SK-N-SH (cell line): ENCODE measurements at regions not wholly inside any gene's neighbourhood (a gene's known extent, or its start where the extent isn't known, plus 50 kb on each side); places are given as distances from the start of the nearest gene placed in this dataset.

ENCODE experiments used
- CTCF ChIA-PET: fragments of 300-600, 350-600 bp; formaldehyde crosslinking; extraction: SDS; loops from one replicate; lab custom pipeline; 2021; lab: Yijun Ruan, JAX
- POLR2A ChIA-PET: fragments of 350-600 bp; sonication (Branson Sonifier 250); formaldehyde crosslinking; extraction: SDS; loops from one replicate; lab custom pipeline; 2020; ENCODE audit warnings: antibody characterized with exemption, inconsistent platforms; lab: Yijun Ruan, JAX
- DNase-seq: peaks from one replicate; pipeline ENCODE4 v3.0.0; 2012
- H2AFZ ChIP-seq: fragments of 200-600 bp; sonication (generic); 2 replicates; pipeline ENCODE4 v1.8.1; 2016; ENCODE audit warnings: antibody characterized with exemption, mild to moderate bottlenecking, low read depth
- H3F3A ChIP-seq: fragments of 200-600 bp; sonication (generic); replicated peaks from 2 replicates; pipeline ENCODE3; 2016; ENCODE audit warnings: antibody characterized with exemption, mild to moderate bottlenecking; ENCODE audit not compliant: insufficient read depth
- H3K27ac ChIP-seq, 2 experiments: fragments of 200-500 bp in 1 of 2; fragments of 200-600 bp in 1 of 2; sonication (Bioruptor generic) in 1 of 2; sonication (generic), shearing (Covaris generic) in 1 of 2; 2 replicates each; pipeline versions ENCODE4 v1.5.1 to v1.6.1; 2014 to 2016; ENCODE audit warnings: low read depth in 2 of 2, inconsistent platforms in 1 of 2, low read length in 1 of 2, mild to moderate bottlenecking in 1 of 2, mixed read lengths in 1 of 2
- H3K27me3 ChIP-seq: fragments of 200-600 bp; sonication (generic), shearing (Covaris generic); 2 replicates; pipeline ENCODE4 v1.6.1; 2016; ENCODE audit warnings: mixed run types; ENCODE audit not compliant: insufficient read depth
- H3K36me3 ChIP-seq, 2 experiments: fragments of 200-500 bp in 1 of 2; fragments of 200-600 bp in 1 of 2; sonication (Bioruptor generic) in 1 of 2; sonication (generic) in 1 of 2; replicated peaks in 1 of 2; 2 replicates each; pipeline versions ENCODE3 to v1.5.1; 2014 to 2016; ENCODE audit warnings: low read length in 1 of 2, mild to moderate bottlenecking in 1 of 2; ENCODE audit not compliant: insufficient read depth in 2 of 2, control insufficient read depth in 1 of 2
- H3K4me1 ChIP-seq, 2 experiments: fragments of 200-500 bp in 1 of 2; fragments of 200-600 bp in 1 of 2; sonication (Bioruptor generic) in 1 of 2; sonication (generic), shearing (Covaris generic) in 1 of 2; 2 replicates each; pipeline versions ENCODE4 v1.5.1 to v1.6.1; 2014 to 2016; ENCODE audit warnings: low read depth in 1 of 2, low read length in 1 of 2, mixed run types in 1 of 2; ENCODE audit not compliant: insufficient read depth in 2 of 2, control insufficient read depth in 1 of 2
- H3K4me2 ChIP-seq: fragments of 200-600 bp; sonication (generic), shearing (Covaris generic); 2 replicates; pipeline ENCODE4 v1.6.1; 2017; ENCODE audit warnings: mixed run types
- H3K4me3 ChIP-seq, 2 experiments: fragments of 200-500 bp in 1 of 2; fragments of 200-600 bp in 1 of 2; sonication (Bioruptor generic) in 1 of 2; sonication (generic), shearing (Covaris generic) in 1 of 2; 2 replicates each; pipeline versions ENCODE4 v1.5.1 to v1.8.1; 2014 to 2016; ENCODE audit warnings: low read depth in 2 of 2, inconsistent platforms in 1 of 2, low read length in 1 of 2, mild to moderate bottlenecking in 1 of 2, mixed read lengths in 1 of 2, moderate library complexity in 1 of 2
- H3K79me2 ChIP-seq: fragments of 200-600 bp; sonication (generic); 2 replicates; pipeline ENCODE4 v1.8.1; 2017; ENCODE audit warnings: mild to moderate bottlenecking; ENCODE audit not compliant: insufficient read depth
- H3K9ac ChIP-seq: fragments of 200-600 bp; sonication (generic); 2 replicates; pipeline ENCODE4 v1.6.1; 2017; ENCODE audit warnings: mixed run types
- H3K9me2 ChIP-seq: fragments of 200-600 bp; sonication (generic); 2 replicates; pipeline ENCODE4 v1.6.1; 2017; ENCODE audit warnings: mixed run types
- H3K9me3 ChIP-seq: fragments of 200-600 bp; sonication (generic); 2 replicates; pipeline ENCODE4 v1.6.1; 2017; ENCODE audit warnings: mixed run types, mild to moderate bottlenecking, moderate library complexity
- H4K20me1 ChIP-seq: fragments of 200-600 bp; sonication (generic); 2 replicates; pipeline ENCODE4 v1.6.1; 2017; ENCODE audit warnings: mild to moderate bottlenecking, mixed run types; ENCODE audit not compliant: insufficient read depth
- CHD2 ChIP-seq: fragments of 150-350 bp; IDR thresholded peaks from 2 replicates; pipeline ENCODE4 v1.6.1; 2018; ENCODE audit warnings: low read length; ENCODE audit not compliant: partially characterized antibody
- ELF1 ChIP-seq: IDR thresholded peaks from 2 replicates; pipeline ENCODE4 v1.4.0; 2012
- EP300 ChIP-seq, 2 experiments: IDR thresholded peaks; 2 replicates each; pipeline versions ENCODE4 v1.4.0 to v1.6.1; 2012; ENCODE audit warnings: borderline replicate concordance in 1 of 2, low read depth in 1 of 2, low read length in 1 of 2
- EZH2phosphoT487 ChIP-seq: fragments of 200-600 bp; sonication (generic); IDR thresholded peaks from 2 replicates; pipeline ENCODE4 v1.6.1; 2017; ENCODE audit warnings: low read depth, mixed run types, mild to moderate bottlenecking, antibody characterized with exemption, moderate library complexity, borderline replicate concordance
- FOXJ3 ChIP-seq: sonication (generic); formaldehyde crosslinking; IDR thresholded peaks from 2 replicates; pipeline ENCODE4 v1.5.1; 2020; ENCODE audit warnings: mild to moderate bottlenecking, missing genetic modification reagents
- FOXM1 ChIP-seq: IDR thresholded peaks from 2 replicates; pipeline ENCODE4 v1.4.0; 2012; ENCODE audit warnings: low read depth, mild to moderate bottlenecking
- GATA2 ChIP-seq: sonication (generic); formaldehyde crosslinking; IDR thresholded peaks from 2 replicates; pipeline ENCODE4 v1.5.0; 2020; ENCODE audit warnings: mild to moderate bottlenecking, missing genetic modification reagents
- JUND ChIP-seq: IDR thresholded peaks from 2 replicates; pipeline ENCODE4 v1.4.0; 2012
- MAX ChIP-seq: IDR thresholded peaks from 2 replicates; pipeline ENCODE4 v1.4.0; 2012; ENCODE audit warnings: low read depth
- NFIC ChIP-seq: IDR thresholded peaks from 2 replicates; pipeline ENCODE4 v1.4.0; 2012; ENCODE audit warnings: borderline replicate concordance
- RFX5 ChIP-seq: IDR thresholded peaks from 2 replicates; pipeline ENCODE4 v1.6.1; 2012; ENCODE audit warnings: mild to moderate bottlenecking, improper control_type of control experiment, low read length
- RXRA ChIP-seq: IDR thresholded peaks from 2 replicates; pipeline ENCODE4 v1.4.0; 2012; ENCODE audit warnings: low read depth, mild to moderate bottlenecking, borderline replicate concordance
- SIN3A ChIP-seq: IDR thresholded peaks from 2 replicates; pipeline ENCODE4 v1.6.1; 2012; ENCODE audit warnings: low read depth, mild to moderate bottlenecking, low read length, moderate library complexity, borderline replicate concordance
- SMC3 ChIP-seq: IDR thresholded peaks from 2 replicates; pipeline ENCODE4 v1.6.1; 2012; ENCODE audit warnings: low read depth, low read length, improper control_type of control experiment
- TAF1 ChIP-seq: IDR thresholded peaks from 2 replicates; pipeline ENCODE4 v1.6.1; 2012; ENCODE audit warnings: low read depth, mild to moderate bottlenecking, low read length, moderate library complexity, borderline replicate concordance
- TCF12 ChIP-seq: IDR thresholded peaks from 2 replicates; pipeline ENCODE4 v1.4.0; 2012
- USF1 ChIP-seq: IDR thresholded peaks from 2 replicates; pipeline ENCODE4 v1.4.0; 2012; ENCODE audit warnings: low read depth, borderline replicate concordance
- YY1 ChIP-seq: IDR thresholded peaks from 2 replicates; pipeline ENCODE4 v1.4.0; 2012; ENCODE audit warnings: low read depth, mild to moderate bottlenecking
- ZBTB33 ChIP-seq: IDR thresholded peaks from 2 replicates; pipeline ENCODE4 v1.4.0; 2012; ENCODE audit warnings: low read depth, borderline replicate concordance
- WGBS: methylation state at CpG from one replicate; pipeline ENCODE4 v1.1.6; 2017; ENCODE audit warnings: low lambda C conversion rate; 5-methylcytosine and 5-hydroxymethylcytosine counted together
- TF ChIP-seq, protein P1 (sequence below): IDR thresholded peaks from 2 replicates; pipeline ENCODE4 v1.6.1; 2012; ENCODE audit warnings: mild to moderate bottlenecking, low read depth, low read length, moderate library complexity
- TF ChIP-seq, protein P2 (sequence below): fragments of 150-350 bp; IDR thresholded peaks from 2 replicates; pipeline ENCODE4 v1.6.1; 2016; ENCODE audit warnings: mild to moderate bottlenecking, low read depth, low read length

DNA sequence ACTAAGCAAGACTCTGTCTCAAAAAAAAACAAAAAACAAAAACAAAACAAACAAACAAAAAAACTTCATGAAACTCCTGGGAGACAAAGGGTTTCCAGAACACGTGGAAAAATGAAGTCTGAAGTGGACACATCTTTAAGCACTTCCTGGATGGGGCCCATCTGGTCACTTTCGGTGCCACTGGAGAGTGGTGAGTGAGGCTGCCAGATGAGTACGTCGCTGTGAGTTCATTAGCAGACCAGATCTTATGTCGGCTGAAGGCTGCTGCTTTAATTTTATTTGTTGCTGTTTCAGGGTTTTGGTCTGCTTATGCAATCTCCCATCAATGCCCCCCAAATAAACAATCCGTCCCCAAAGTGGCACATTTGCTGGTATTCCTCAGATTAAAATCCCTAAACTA lies 64.4 kb downstream of the NPTX2 start (continued):
- no peak for TF ChIP-seq RXRA
- TF ChIP-seq TCF12 = no peak
- no peak for TF ChIP-seq GATA2 (CRISPR knock-in tag)
- no peak for TF ChIP-seq EP300 (IDR thresholded peaks at IDR 0.05; ENCODE audit: borderline replicate concordance in 1 of 2, low read depth in 1 of 2, low read length in 1 of 2)
- TF ChIP-seq TAF1 = no peak

- peaks cover 0 to 2% of the 10 kb centered on the region in 2 experiments; a peak in 1 of 4 replicates for H3K4me1 ChIP-seq
- POLR2A ChIA-PET = no interaction called here
- no peaks in the 10 kb centered on the region for H4K20me1 ChIP-seq
- H3K9ac ChIP-seq = no peak overlapping the region
- H3K27ac ChIP-seq = no peak overlapping the region
- CTCF ChIA-PET = interaction anchor here (0.6 kb wide), 1 partner anchor 120 kb away, joined by 3 read pairs; no protein-coding TSS in a partner anchor
- no peaks in the 10 kb centered on the region for H3K9me2 ChIP-seq
- TF ChIP-seq RFX5 (no peak), USF1 (no peak), CHD2 (no peak), FOXM1 (no peak), SMC3 (no peak), SIN3A (no peak), FOXJ3 (no peak), ELF1 (no peak), NFIC (no peak), YY1 (no peak), ZBTB33 (no peak), EP300 (IDR thresholded peaks at IDR 0.05; ENCODE audit: borderline replicate concordance in 1 of 2, low read depth in 1 of 2, low read length in 1 of 2) (no peak), TCF12 (no peak), RXRA (no peak), JUND (no peak), EZH2phosphoT487 (no peak), MAX (no peak)
- TF ChIP-seq, protein P1, sequence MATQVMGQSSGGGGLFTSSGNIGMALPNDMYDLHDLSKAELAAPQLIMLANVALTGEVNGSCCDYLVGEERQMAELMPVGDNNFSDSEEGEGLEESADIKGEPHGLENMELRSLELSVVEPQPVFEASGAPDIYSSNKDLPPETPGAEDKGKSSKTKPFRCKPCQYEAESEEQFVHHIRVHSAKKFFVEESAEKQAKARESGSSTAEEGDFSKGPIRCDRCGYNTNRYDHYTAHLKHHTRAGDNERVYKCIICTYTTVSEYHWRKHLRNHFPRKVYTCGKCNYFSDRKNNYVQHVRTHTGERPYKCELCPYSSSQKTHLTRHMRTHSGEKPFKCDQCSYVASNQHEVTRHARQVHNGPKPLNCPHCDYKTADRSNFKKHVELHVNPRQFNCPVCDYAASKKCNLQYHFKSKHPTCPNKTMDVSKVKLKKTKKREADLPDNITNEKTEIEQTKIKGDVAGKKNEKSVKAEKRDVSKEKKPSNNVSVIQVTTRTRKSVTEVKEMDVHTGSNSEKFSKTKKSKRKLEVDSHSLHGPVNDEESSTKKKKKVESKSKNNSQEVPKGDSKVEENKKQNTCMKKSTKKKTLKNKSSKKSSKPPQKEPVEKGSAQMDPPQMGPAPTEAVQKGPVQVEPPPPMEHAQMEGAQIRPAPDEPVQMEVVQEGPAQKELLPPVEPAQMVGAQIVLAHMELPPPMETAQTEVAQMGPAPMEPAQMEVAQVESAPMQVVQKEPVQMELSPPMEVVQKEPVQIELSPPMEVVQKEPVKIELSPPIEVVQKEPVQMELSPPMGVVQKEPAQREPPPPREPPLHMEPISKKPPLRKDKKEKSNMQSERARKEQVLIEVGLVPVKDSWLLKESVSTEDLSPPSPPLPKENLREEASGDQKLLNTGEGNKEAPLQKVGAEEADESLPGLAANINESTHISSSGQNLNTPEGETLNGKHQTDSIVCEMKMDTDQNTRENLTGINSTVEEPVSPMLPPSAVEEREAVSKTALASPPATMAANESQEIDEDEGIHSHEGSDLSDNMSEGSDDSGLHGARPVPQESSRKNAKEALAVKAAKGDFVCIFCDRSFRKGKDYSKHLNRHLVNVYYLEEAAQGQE = no peak
- TF ChIP-seq, protein P2, sequence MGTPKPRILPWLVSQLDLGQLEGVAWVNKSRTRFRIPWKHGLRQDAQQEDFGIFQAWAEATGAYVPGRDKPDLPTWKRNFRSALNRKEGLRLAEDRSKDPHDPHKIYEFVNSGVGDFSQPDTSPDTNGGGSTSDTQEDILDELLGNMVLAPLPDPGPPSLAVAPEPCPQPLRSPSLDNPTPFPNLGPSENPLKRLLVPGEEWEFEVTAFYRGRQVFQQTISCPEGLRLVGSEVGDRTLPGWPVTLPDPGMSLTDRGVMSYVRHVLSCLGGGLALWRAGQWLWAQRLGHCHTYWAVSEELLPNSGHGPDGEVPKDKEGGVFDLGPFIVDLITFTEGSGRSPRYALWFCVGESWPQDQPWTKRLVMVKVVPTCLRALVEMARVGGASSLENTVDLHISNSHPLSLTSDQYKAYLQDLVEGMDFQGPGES = no peak
- no peak overlapping the region for H3K4me2 ChIP-seq
- no peak overlapping the region for H3K4me3 ChIP-seq
- H2AFZ ChIP-seq = no peak overlapping the region
- DNase-seq = no peak
- no peaks in the 10 kb centered on the region for H3K79me2 ChIP-seq
- peaks cover 5% of the 10 kb centered on the region; the same call in 1 of the 2 replicates for H3K9me3 ChIP-seq
- H3K36me3 ChIP-seq = no peaks in the 10 kb centered on the region
- H3K27me3 ChIP-seq = no peaks in the 10 kb centered on the region
- H3F3A ChIP-seq = no peaks in the 10 kb centered on the region
- whole genome bisulfite sequencing = 43% methylated on average over 15 of the region's 15 CpGs
Observed at GRCh38 chr7:98681951-98682350, 64.9 kb downstream of the NPTX2 start.
